Choroid plexus epithelial cell (primary cell): ENCODE measurements at regions not wholly inside any gene's neighbourhood (a gene's known extent, or its start where the extent isn't known, plus 50 kb on each side); places are given as distances from the start of the nearest gene placed in this dataset.
"Not testable (repeated sequence)": the region's sequence is repeated elsewhere in the genome, so short reads cannot be mapped to it uniquely, and the experiment has no call there.

Source experiments
- DNase-seq: peaks from one replicate; pipeline ENCODE4 v3.0.0-alpha.2; 2010; ENCODE audit warnings: low read depth
- H3K4me3 ChIP-seq: 2 replicates; pipeline ENCODE4 v1.5.1; 2011; ENCODE audit warnings: low read depth, mild to moderate bottlenecking, control low read depth, low read length, moderate library complexity
- TF ChIP-seq, protein P1 (sequence below): conservative IDR thresholded peaks from 2 replicates; pipeline ENCODE4 v1.5.1; 2011; ENCODE audit warnings: low read depth, mild to moderate bottlenecking, control low read depth, inconsistent platforms, low read length, moderate library complexity

- no peak overlapping the region for H3K4me3 ChIP-seq
- DNase-seq, result no peak
- TF ChIP-seq, protein P1, sequence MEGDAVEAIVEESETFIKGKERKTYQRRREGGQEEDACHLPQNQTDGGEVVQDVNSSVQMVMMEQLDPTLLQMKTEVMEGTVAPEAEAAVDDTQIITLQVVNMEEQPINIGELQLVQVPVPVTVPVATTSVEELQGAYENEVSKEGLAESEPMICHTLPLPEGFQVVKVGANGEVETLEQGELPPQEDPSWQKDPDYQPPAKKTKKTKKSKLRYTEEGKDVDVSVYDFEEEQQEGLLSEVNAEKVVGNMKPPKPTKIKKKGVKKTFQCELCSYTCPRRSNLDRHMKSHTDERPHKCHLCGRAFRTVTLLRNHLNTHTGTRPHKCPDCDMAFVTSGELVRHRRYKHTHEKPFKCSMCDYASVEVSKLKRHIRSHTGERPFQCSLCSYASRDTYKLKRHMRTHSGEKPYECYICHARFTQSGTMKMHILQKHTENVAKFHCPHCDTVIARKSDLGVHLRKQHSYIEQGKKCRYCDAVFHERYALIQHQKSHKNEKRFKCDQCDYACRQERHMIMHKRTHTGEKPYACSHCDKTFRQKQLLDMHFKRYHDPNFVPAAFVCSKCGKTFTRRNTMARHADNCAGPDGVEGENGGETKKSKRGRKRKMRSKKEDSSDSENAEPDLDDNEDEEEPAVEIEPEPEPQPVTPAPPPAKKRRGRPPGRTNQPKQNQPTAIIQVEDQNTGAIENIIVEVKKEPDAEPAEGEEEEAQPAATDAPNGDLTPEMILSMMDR, result no peak
Observed at GRCh38 chr13:90032313-90032712, 1315.2 kb upstream of the MIR17HG start.

GRCh38 chr13:90032841-90033493, 1314.5 kb upstream of the MIR17HG start:
- TF ChIP-seq, protein P1, result no peak
- H3K4me3 ChIP-seq, result no peak overlapping the region
- DNase-seq, result no peak

DNA sequence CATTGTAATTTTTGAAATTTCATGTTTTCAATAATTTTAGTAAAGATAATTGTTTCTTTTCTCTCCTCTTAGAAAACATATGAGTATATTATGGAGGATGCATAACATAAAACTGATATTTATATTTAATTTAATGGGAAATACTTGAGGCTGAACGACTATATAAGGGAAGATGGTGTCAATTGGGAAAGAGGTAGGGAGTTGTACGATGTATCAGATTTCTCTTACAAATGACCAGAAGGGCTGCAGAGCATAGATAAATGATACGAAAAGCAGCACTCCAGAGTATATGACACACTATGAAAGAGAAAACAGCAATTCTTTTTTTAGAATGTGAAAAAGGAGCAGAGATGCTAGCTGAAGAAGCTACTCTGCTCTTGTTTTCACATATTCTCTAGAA, 1308.0 kb upstream of the MIR17HG start:
- TF ChIP-seq, protein P1, result no peak
- no peak overlapping the region for H3K4me3 ChIP-seq
- DNase-seq, result no peak

GRCh38 chr13:90047600-90047999, 1299.9 kb upstream of the MIR17HG start:
- TF ChIP-seq, protein P1, result no peak
- no peak for DNase-seq
- H3K4me3 ChIP-seq, result no peak overlapping the region

GRCh38 chr13:90049989-90050671, 1297.4 kb upstream of the MIR17HG start:
- TF ChIP-seq, protein P1, result no peak
- DNase-seq, result peak; percentile 42
- no peak overlapping the region for H3K4me3 ChIP-seq

DNA sequence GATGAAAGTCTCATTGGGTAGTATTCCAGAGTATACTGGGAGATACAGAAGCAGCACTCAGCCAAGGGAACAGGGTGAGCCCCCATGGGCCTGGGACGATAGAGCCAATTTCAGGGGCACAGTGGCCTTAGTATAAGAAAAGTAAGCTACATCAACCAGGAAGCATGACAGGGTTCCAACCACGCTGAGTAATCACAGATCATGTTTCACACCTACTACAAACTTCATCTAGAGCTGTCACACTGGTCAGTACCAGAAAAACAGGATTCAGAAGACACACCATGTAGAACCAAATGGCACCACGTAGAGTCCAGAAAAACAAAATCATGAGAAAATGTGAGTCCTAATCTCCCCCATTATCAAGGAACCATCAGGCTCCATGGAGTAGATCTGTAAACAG, 1292.4 kb upstream of the MIR17HG start:
- peak; percentile 41 for DNase-seq
- no peak overlapping the region for H3K4me3 ChIP-seq
- TF ChIP-seq, protein P1, result no peak

DNA sequence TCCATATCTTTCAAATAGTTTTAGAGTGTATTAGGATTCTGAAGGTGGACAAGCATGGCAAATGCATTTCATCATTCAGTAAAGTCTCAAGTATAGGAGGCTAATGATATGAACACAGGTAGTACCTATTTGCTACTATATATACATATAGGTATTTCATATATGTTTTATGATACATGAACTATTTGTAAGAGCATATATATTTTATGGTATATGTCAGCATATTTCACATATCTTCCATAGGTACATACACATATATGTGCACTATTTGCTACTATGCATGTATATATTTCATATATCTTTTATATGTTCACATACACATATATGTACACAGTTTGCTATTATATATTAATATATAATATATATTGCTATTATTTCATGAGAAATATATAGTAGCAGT, 1291.7 kb upstream of the MIR17HG start:
- TF ChIP-seq, protein P1, result no peak
- DNase-seq, result no peak
- H3K4me3 ChIP-seq, result no peak overlapping the region

DNA sequence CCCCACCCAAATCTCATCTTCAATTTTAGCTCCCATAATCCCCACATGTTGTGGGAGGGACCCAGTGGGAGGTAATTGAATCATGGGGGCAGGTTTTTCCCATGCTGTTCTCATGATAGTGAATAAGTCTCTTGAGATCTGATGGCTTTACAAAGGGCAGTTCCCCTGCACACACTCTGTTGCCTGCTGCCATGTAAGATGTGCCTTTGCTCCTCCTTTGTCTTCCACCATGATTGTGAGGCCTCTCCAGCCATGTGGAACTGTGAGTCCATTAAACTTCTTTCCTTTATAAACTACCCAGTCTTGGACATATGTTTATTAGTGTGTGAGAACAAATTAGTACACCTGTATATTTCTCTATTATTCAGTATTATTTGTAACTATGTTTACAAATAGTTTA, 1283.3 kb upstream of the MIR17HG start:
- H3K4me3 ChIP-seq, DNase-seq: not testable (repeated sequence)
